DOHH2 (cell line): ENCODE measurements at regions not wholly inside any gene's neighbourhood (a gene's known extent, or its start where the extent isn't known, plus 50 kb on each side); places are given as distances from the start of the nearest gene placed in this dataset.

ENCODE experiments used
- H3F3A ChIP-seq: fragments of 200-600 bp; sonication (generic), shearing (Covaris generic); 2 replicates; pipeline ENCODE4 v1.6.0; 2016; ENCODE audit warnings: antibody characterized with exemption, mild to moderate bottlenecking; ENCODE audit not compliant: control insufficient read depth, insufficient read depth
- H3K27ac ChIP-seq: fragments of 200-600 bp; sonication (generic); 2 replicates; pipeline ENCODE4 v1.5.1; 2014; ENCODE audit warnings: low read depth, mild to moderate bottlenecking, low read length, moderate library complexity
- H3K27me3 ChIP-seq: fragments of 200-600 bp; sonication (generic); 2 replicates; pipeline ENCODE4 v1.6.1; 2014; ENCODE audit warnings: mild to moderate bottlenecking, low read length, mixed read lengths; ENCODE audit not compliant: control insufficient read depth
- H3K36me3 ChIP-seq: fragments of 200-600 bp; sonication (generic); 2 replicates; pipeline ENCODE4 v1.6.1; 2014; ENCODE audit warnings: mild to moderate bottlenecking, low read length, moderate library complexity, mixed read lengths; ENCODE audit not compliant: control insufficient read depth
- H3K4me1 ChIP-seq: fragments of 200-600 bp; sonication (generic); 2 replicates; pipeline ENCODE4 v1.6.1; 2014; ENCODE audit warnings: mild to moderate bottlenecking, low read length, mixed read lengths; ENCODE audit not compliant: control insufficient read depth
- H3K4me2 ChIP-seq: fragments of 200-600 bp; sonication (generic); 2 replicates; pipeline ENCODE4 v1.6.0; 2014; ENCODE audit warnings: mild to moderate bottlenecking, low read length, moderate library complexity
- H3K4me3 ChIP-seq: fragments of 200-600 bp; sonication (generic); 2 replicates; pipeline ENCODE4 v1.5.1; 2014; ENCODE audit warnings: mild to moderate bottlenecking, low read length, mixed read lengths
- H3K79me2 ChIP-seq: fragments of 200-600 bp; sonication (generic); 2 replicates; pipeline ENCODE4 v1.6.1; 2014; ENCODE audit warnings: mild to moderate bottlenecking, low read length, mixed read lengths; ENCODE audit not compliant: control insufficient read depth
- H3K9me2 ChIP-seq: fragments of 200-600 bp; sonication (generic); replicated peaks from 2 replicates; pipeline ENCODE4 v1.6.1; 2014; ENCODE audit warnings: mild to moderate bottlenecking, low read length, mixed read lengths; ENCODE audit not compliant: control insufficient read depth
- H3K9me3 ChIP-seq: fragments of 200-600 bp; sonication (generic); 2 replicates; pipeline ENCODE4 v1.6.1; 2014; ENCODE audit warnings: antibody characterized with exemption, low read length, mixed read lengths; ENCODE audit not compliant: control insufficient read depth, insufficient read depth
- H4K20me1 ChIP-seq: fragments of 200-600 bp; sonication (generic); 2 replicates; pipeline ENCODE4 v1.6.0; 2014; ENCODE audit warnings: low read depth, mild to moderate bottlenecking, antibody characterized with exemption, low read length, moderate library complexity; ENCODE audit not compliant: control insufficient read depth, insufficient read depth
- EZH2phosphoT487 ChIP-seq: fragments of 200-600 bp; sonication (generic); IDR thresholded peaks from 2 replicates; pipeline ENCODE4 v1.6.1; 2017; ENCODE audit warnings: borderline replicate concordance, mild to moderate bottlenecking, antibody characterized with exemption, low read length, moderate library complexity, mixed read lengths
- TF ChIP-seq, protein P1 (sequence below): fragments of 200-600 bp; sonication (generic); IDR thresholded peaks from one replicate; pipeline ENCODE4 v1.5.1; 2014; ENCODE audit warnings: antibody characterized with exemption, mild to moderate bottlenecking, low read depth, low read length; ENCODE audit not compliant: poor library complexity, severe bottlenecking

GRCh38 chr6:4603291-4603690, 172.9 kb upstream of the CDYL start:
- no peaks in the 10 kb centered on the region for H4K20me1 ChIP-seq
- H3K27ac ChIP-seq, result no peak overlapping the region
- no peaks in the 10 kb centered on the region for H3F3A ChIP-seq
- H3K36me3 ChIP-seq, result no peaks in the 10 kb centered on the region
- no peaks in the 10 kb centered on the region for H3K4me1 ChIP-seq
- no peak overlapping the region for H3K4me3 ChIP-seq
- H3K4me2 ChIP-seq, result no peak overlapping the region
- H3K27me3 ChIP-seq, result no peaks in the 10 kb centered on the region
- TF ChIP-seq, protein P1, sequence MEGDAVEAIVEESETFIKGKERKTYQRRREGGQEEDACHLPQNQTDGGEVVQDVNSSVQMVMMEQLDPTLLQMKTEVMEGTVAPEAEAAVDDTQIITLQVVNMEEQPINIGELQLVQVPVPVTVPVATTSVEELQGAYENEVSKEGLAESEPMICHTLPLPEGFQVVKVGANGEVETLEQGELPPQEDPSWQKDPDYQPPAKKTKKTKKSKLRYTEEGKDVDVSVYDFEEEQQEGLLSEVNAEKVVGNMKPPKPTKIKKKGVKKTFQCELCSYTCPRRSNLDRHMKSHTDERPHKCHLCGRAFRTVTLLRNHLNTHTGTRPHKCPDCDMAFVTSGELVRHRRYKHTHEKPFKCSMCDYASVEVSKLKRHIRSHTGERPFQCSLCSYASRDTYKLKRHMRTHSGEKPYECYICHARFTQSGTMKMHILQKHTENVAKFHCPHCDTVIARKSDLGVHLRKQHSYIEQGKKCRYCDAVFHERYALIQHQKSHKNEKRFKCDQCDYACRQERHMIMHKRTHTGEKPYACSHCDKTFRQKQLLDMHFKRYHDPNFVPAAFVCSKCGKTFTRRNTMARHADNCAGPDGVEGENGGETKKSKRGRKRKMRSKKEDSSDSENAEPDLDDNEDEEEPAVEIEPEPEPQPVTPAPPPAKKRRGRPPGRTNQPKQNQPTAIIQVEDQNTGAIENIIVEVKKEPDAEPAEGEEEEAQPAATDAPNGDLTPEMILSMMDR, result no peak
- TF ChIP-seq EZH2phosphoT487, result no peak
- no peaks in the 10 kb centered on the region for H3K9me3 ChIP-seq
- H3K79me2 ChIP-seq, result no peaks in the 10 kb centered on the region
- no peaks in the 10 kb centered on the region for H3K9me2 ChIP-seq

DNA sequence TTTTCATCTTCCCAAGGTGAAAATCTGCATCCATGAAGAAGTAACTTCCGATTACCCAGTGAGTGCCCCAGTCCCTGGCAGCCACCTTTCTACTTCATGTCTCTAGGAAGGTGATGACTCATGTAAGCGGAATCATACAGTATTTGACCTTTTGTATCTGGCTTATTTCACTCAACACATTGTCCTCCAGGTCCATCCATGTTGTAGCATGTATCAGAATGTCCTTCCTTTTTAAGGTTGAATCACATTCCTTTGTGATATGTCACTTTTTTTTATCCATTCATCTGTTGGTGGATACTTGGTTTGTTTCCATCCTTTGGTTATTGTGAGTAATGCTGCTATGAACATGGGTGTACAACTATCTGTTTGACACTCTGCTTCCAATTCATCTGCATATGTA, 176.3 kb upstream of the CDYL start:
- no peaks in the 10 kb centered on the region for H3K79me2 ChIP-seq
- H3F3A ChIP-seq, result no peaks in the 10 kb centered on the region
- H3K9me3 ChIP-seq, result no peaks in the 10 kb centered on the region
- no peaks in the 10 kb centered on the region for H4K20me1 ChIP-seq
- no peaks in the 10 kb centered on the region for H3K36me3 ChIP-seq
- no peaks in the 10 kb centered on the region for H3K9me2 ChIP-seq
- no peaks in the 10 kb centered on the region for H3K4me1 ChIP-seq
- no peaks in the 10 kb centered on the region for H3K27me3 ChIP-seq
- H3K27ac ChIP-seq, result no peak overlapping the region
- no peak overlapping the region for H3K4me2 ChIP-seq
- no peak overlapping the region for H3K4me3 ChIP-seq
- TF ChIP-seq, protein P1, result no peak
- no peak for TF ChIP-seq EZH2phosphoT487

GRCh38 chr6:4598384-4598995, 177.7 kb upstream of the CDYL start:
- no peaks in the 10 kb centered on the region for H3F3A ChIP-seq
- TF ChIP-seq, protein P1, result no peak
- no peak for TF ChIP-seq EZH2phosphoT487
- no peak overlapping the region for H3K4me2 ChIP-seq

GRCh38 chr6:4593951-4594350, 182.3 kb upstream of the CDYL start:
- TF ChIP-seq, protein P1, result no peak
- Histone ChIP-seq H3K4me1 (no peaks in the 10 kb centered on the region), H3K9me2 (no peaks in the 10 kb centered on the region), H3K4me3 (no peak overlapping the region), H3K4me2 (no peak overlapping the region), H3K27me3 (no peaks in the 10 kb centered on the region), H3K79me2 (no peaks in the 10 kb centered on the region), H3F3A (no peaks in the 10 kb centered on the region), H3K9me3 (no peaks in the 10 kb centered on the region), H3K27ac (no peak overlapping the region), H4K20me1 (no peaks in the 10 kb centered on the region), H3K36me3 (no peaks in the 10 kb centered on the region)

More at GRCh38 chr6:4598384-4598995, 177.7 kb upstream of the CDYL start:
- H3K79me2 ChIP-seq, result no peaks in the 10 kb centered on the region
- no peaks in the 10 kb centered on the region for H3K9me2 ChIP-seq
- no peaks in the 10 kb centered on the region for H4K20me1 ChIP-seq
- H3K36me3 ChIP-seq, result no peaks in the 10 kb centered on the region
- H3K4me1 ChIP-seq, result no peaks in the 10 kb centered on the region
- H3K9me3 ChIP-seq, result no peaks in the 10 kb centered on the region
- H3K27ac ChIP-seq, result no peak overlapping the region
- no peaks in the 10 kb centered on the region for H3K27me3 ChIP-seq
- H3K4me3 ChIP-seq, result no peak overlapping the region
